ENCODE measurements at regions not wholly inside any gene's neighbourhood (a gene's known extent, or its start where the extent isn't known, plus 50 kb on each side); places are given as distances from the start of the nearest gene placed in this dataset.

DNA sequence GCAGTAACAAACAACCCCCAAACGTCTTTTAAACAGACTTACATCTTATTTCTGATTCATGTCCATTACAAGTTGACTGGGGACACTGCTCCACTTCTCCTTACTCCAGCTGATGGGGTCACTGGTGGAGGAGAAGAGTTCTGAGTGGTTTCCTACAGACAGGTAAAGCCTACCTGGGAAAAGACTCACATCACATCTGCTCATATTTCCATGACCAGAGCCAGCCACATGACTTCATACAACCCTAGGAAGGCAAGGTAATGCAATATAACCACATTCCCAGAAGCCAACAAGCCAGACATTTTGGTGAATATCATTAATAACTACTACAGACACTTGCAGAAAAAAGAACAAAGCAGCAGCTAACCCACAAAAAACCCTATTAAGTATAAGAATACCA, 90.5 kb upstream of the IRX6 start:
- DNase-seq (ENCODE audit: missing footprints), result no peak
- intact Hi-C loops (cut with DNase I), result no loop called here
- no peak for ATAC-seq

DNA sequence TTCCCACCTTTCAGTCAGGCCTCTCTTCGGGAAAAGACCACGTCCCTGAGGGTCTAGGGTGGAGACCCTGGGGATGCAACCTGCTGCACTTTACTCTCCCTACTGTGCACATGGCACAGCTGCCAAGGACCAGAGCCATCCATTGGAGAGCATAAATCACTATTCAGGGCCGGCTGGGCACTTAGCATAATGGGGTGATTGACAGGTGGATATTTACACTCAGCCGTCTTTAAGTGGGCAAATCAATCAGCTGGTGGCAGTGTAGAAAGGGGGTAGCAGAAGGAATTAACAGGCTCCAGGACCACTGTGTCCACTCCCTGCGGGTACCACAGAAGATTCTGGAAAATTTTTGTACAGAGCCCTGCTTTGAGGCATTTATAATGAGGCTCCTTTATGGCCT, 87.3 kb upstream of the IRX6 start:
- intact Hi-C loops (cut with DNase I), result no loop called here
- no peak for DNase-seq (ENCODE audit: missing footprints)
- no peak for ATAC-seq

DNA sequence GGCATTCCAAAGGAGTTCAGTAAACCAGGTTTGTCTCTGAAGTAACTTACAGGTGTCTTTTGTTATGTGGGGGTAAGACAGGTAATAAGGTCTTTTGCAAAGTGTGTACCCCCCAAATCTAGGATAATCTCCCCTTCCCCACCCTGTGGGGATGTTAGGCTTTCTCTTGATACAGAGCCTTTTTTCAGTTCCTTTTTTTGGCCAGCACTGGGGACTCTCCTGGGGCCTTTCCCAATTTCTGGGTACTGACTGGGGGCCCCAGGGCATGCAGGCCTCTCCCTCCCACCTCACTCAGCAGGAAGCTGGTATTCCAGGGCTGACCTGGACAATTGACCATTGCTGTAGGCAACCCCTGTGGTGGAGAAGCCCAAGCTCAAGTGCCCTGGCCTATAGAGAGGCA, 84.3 kb upstream of the IRX6 start:
- intact Hi-C loops (cut with DNase I), result no loop called here
- DNase-seq (ENCODE audit: missing footprints) (no peak), ATAC-seq (no peak)

DNA sequence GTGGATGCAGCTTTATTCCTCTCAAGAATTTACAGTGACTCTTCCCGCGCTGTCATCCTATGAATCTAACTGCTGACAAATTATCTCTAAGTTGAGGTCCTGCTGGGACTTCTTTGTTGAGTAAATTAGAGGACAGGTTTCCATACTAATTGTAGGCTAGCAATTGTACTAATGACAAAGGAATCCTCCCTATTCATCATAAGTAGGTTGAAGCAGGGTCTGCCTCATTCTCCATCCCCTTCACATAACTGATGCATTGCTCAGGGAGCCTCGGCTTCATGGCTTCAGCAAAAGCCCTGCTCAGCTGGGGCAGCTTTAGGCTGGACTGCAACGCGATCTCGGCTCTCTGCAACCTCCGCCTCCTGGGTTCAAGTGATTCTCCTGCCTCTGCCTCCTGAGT, 83.1 kb upstream of the IRX6 start:
- DNase-seq (ENCODE audit: missing footprints) (no peak), ATAC-seq (no peak)
- intact Hi-C loops (cut with DNase I), result no loop called here

DNA sequence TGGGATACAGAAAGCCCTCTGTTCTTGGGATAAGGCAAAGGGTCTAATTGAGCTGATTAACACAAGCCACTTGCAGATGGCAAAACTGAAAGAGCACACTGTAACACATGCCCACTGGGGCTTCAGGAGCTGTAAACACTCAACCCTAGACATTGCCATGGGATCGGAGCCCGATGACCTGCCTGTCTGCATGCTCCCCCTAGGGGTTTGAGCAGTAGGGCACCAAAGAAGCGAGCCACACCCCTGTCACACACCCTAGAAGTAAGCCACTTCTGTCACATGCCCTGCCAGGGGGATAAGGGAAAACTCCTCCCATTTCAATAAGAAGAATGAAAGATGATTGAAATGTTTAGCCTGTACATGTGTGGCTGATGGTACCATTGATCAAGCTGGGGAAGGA, 81.3 kb upstream of the IRX6 start:
- no peak for ATAC-seq
- DNase-seq (ENCODE audit: missing footprints), result no peak
- intact Hi-C loops (cut with DNase I), result no loop called here

DNA sequence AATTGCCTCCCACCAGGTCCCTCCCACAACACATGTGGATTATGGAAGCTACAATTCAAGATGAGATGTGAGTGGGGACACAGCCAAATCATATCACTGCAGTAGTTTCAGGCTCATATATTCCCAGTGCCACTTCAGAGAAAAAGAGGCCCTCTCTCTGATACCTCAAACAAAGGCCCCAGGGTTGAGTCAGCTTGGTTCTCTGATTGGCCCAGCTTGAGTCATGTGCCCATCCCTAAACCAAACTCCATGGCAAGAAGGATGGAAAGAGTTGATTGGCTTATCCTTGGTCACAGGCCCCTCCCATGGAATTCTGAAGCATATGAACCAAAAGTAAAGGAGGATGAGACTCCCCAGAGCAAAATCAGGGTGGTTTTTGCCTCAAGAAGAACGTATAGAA, 75.9 kb upstream of the IRX6 start:
- no peak for ATAC-seq
- no peak for DNase-seq (ENCODE audit: missing footprints)
- intact Hi-C loops (cut with DNase I), result no loop called here

DNA sequence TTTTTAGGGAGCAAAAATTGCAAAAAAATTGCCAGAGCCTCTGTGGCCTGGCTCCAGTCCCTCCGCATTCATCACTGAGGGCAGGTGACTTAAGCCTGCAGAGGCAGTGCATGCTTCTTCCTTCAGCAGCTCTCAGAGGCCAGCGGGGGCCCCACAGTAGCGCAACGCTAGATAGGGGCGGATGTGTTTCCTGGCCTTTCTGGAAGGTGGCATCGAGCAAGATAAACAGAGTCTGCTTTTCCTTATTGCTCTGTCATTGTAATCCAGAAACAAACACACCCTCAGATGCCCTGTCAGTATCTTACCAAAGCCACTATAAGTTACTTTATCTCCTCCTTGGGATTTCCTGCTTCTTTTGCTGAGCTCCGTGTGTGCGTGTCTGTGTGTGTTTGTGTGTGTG, 75.5 kb upstream of the IRX6 start:
- ATAC-seq (no peak), DNase-seq (ENCODE audit: missing footprints) (no peak)
- intact Hi-C loops (cut with DNase I), result no loop called here

DNA sequence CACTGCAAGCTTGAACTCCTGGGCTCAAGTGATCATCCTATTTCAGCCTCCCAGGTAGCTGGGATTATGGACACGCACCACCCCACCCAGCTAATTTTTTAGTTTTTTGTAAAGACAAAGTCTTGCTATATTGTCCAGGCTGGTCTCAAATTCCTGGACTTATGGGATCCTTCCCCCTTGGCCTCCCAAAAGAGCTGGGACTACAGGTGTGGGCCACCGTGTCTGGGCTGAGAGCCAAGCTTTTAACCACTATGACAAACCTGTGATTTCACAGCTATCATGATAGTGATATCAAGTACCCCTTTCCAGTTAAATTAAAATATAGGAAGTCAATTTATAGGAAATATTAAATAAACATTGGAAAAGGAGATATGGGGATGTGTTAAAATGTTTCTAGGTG, 74.6 kb upstream of the IRX6 start:
- intact Hi-C loops (cut with DNase I), result no loop called here
- ATAC-seq (no peak), DNase-seq (ENCODE audit: missing footprints) (no peak)

DNA sequence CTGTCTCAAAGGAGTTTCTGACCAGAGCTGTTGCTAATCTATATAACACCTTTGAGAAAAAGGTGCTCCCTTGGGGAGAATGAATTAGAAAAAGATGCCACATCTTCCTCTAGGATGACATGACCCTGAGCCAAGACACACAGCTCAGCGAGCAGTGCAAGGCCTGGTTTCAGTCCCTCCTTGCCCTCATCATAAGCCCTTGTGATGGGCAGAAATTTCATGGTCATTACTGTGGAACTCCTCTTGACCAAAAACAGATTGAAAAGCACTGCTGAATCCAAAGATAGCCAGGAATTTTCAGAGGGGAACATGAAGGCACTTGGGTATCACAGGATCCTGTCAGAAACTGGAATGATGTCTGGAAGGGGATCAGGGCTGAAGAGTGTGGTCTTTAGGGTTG, 74.1 kb upstream of the IRX6 start:
- ATAC-seq, result no peak
- DNase-seq (ENCODE audit: missing footprints), result no peak
- intact Hi-C loops (cut with DNase I), result no loop called here

DNA sequence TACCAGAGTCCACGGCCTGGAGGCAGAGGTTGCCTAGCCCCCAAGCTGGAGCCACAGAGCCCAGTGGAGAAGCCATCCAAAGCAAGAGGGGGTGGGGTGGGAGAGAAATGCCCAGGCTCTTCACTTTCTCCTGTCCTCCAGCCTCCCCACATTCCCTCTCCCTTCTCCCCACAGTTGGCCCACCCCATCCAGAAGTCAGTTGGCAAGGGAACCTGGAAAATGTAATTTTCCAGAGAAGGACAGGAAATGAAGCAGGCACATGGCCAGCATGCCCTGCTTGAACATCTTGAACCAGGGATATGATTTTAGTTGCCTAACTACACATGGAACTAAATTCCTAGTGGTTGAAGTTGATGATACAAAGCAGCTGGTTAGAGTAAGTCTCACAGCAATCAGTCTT, 73.3 kb upstream of the IRX6 start:
- no peak for DNase-seq (ENCODE audit: missing footprints)
- intact Hi-C loops (cut with DNase I), result no loop called here
- ATAC-seq, result no peak

DNA sequence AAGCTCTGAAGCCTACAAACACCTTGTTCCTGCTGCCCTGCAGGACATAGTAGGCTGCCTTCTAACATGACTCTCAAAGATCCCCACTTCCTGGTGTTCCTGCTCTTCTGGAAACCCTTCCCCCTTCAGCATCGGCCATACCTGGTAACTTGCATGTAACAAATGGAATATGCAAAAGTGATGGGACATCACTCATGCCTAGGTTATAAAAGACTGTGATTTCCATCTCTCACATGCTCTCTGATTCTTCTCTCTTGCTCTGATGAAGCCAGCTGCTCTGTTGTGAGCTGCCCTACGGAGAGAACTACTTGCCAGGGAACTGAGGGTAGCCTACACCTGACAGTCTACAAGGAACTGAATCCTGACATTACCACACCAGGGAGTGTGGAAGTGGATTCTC, 72.9 kb upstream of the IRX6 start:
- no peak for DNase-seq (ENCODE audit: missing footprints)
- intact Hi-C loops (cut with DNase I), result no loop called here
- ATAC-seq, result no peak

DNA sequence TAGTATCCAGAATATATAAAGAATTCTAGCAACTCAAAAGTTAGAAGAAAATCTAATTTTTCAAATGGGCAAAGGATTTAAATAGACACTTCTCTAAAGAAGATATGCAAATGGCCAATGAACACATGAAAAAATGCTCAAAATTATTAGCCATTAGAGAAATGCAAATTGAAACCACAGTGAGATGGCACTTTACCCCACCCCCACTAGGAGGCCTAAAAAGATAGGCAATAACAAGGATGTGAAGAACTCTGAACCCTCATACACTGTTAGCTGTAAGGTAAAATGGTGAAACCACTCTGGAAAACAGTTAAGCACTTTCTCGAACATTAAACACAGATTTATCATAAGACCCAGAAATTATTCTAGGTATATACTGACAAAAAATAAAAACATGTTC, 71.4 kb upstream of the IRX6 start:
- DNase-seq (ENCODE audit: missing footprints) (no peak), ATAC-seq (no peak)
- intact Hi-C loops (cut with DNase I), result no loop called here

DNA sequence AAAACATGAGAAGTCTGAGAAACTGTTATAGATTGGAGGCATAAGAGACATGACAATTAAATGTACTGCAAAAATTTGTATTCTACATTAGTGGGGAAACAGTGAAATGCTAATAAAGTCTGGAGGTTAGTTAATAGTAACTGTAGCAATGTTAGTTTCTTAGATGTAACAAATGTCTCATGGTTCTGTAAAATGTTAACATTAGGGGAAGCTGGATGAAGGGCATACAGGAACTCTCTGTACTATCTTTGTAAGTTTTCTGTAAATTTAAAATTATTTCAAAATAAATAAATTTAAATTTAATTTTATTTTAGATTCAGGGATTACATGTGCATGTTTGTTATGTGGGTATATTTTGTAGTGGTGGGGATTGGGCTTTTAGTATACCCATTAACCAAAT, 70.0 kb upstream of the IRX6 start:
- DNase-seq (ENCODE audit: missing footprints) (no peak), ATAC-seq (no peak)
- intact Hi-C loops (cut with DNase I), result no loop called here

DNA sequence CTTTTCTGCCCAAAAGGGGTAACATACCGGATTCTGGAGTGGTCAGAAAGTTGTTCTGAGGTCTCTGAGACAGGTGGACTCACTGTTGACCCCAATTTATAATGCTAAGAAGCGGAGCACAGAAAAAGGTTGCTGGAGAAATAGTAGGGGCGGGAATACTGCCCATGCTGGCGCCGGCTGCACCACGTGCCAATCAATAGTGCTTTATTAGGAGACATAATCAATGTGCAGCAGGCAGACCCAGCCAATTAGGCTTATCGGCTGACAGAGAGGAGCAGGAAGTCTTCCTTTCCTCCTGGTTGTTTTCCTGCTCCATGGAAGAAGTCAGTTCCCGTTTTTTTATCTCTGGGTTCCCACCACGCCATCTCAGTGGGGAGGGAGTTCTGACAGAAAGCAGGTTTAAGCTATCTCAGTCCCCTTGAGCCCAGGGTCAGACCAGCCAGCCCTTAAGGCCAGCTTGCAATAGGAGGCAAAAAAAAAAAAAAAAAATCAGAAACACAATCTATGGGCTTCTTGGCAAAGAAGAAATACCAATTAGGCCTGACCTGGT, 68.2 kb upstream of the IRX6 start:
- no peak for ATAC-seq
- DNase-seq (ENCODE audit: missing footprints), result no peak
- intact Hi-C loops (cut with DNase I), result no loop called here

DNA sequence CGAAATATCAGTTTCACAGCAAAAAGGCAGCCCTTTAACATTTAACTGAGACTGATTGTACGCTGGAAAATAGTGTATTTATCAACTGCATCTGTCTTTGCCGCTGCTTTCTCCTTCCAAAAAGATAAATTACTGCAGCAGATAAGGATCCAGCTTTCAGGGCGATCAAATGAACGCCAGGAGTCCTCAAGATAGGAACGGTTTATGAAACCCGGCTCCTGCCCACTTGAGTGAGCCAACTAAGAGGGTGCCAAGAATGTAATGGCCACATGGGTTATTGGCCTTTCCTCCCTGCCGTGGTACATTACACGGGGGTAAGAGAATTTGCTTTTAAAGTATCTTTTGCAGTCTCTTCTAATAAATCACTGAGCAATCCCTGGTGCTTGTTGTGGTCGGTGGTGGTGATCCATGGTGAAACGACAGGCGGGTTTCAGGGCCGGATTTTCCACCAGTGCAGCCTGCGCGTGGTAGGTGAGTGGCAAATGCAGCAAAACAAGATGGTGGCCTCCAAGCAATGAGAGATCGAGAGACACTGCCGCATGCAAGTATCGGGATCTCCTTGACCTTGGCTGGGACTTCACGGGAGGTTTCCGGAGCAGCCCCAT, 67.5 kb upstream of the IRX6 start:
- ATAC-seq, result no peak
- intact Hi-C loops (cut with DNase I), result no loop called here

DNA sequence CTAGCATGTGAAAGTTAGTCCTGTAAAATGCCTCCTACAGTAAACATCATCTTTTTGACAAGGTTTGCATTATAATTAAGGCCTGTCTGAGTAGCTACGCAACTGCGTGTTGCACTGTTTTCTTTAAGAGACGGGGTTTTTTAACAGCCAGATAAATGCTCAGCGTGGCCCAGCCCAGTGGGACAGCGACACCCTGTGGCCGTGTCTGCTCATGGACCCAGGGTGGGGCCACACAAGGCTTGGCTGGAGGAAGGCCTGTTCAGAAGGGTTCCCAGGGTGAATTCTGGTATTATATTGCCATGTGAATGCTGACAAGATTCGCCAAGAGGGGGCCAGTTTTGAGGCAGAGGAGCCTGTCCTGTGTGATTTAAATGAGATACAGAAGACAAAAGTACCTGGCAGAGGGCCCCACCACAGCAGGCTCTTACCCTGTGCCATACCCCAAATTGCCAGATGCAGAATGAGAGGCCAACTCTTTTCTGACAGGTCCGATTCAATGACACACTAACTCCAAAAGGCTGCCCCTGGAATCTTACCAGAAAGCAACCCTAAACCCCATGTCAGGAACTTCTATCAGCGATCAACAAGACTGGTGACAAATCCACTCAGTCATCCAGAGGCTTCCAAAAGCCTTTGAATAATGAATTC, 65.9 kb upstream of the IRX6 start:
- DNase-seq (ENCODE audit: missing footprints) (no peak), ATAC-seq (peak; percentile 63)
- intact Hi-C loops (cut with DNase I), result no loop called here

More for the DNA sequence above, 67.5 kb upstream of the IRX6 start:
- DNase-seq (ENCODE audit: missing footprints), result no peak

DNA sequence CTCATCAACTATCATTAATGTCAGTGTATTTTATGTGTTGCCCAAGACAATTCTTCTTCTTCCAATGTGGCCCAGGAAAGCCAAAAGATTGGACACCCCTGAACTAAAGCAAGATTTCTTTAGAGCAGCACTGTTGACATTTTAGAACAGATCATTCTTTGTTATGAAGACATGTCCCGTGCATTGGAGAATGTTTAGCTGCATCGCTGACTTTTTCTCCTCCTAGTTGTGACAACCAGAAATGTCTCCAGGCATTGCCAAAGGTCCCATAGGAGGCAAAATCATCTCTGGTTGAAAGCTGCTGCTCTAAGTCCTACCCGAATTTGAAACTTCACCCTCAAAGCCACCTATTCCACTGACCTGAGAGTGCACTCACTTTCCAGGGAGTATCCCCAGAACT, 62.7 kb upstream of the IRX6 start:
- DNase-seq (ENCODE audit: missing footprints) (no peak), ATAC-seq (no peak)
- intact Hi-C loops (cut with DNase I), result no loop called here

DNA sequence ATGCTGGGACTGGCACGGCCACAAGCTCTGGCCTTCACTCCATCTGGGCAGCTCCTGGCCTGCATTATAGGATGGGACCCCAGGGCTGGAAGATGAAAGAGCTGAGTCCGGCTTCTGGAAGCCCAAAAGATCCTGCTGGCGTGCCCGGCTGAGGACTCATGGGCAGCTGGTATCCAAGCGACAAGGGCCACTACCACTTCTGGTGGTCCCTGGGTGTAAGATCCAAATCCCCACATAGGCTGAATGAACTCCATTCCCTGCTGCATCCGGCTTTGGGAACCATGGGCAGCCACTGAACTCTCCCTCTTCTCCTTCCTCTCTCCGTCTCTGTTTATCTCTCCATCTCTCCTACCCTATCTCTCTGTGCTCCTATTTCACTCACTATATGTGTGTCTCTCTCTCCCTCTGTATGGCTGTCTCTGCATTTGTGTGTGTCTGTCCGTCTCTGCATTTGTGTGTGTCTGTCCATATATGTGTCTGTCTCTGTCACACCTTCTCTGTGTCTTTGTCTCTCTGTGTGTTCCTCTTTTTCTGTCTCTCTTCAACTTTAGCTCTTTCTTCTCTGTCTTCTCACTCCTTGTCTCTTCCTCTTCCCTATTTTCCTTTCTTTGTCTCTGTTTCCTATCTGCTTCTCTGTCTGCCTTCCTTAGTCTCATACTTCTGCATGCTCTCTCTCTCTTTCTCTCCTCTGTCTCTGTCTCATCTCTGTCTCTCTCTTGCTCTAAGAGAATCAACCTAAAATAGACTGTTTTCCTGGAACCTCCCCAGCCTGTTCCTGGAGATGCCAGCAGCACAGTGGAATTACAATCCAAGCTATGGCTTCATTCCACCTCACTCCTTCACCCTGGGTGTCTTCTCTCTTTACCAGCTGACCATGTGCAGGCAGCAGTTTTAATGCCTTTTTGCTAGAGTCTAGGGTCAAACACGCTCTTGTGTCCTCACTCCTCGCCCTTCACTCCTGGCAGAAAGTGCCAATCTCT, 60.4 kb upstream of the IRX6 start:
- DNase-seq (ENCODE audit: missing footprints) (no peak), ATAC-seq (peak; percentile 57)

DNA sequence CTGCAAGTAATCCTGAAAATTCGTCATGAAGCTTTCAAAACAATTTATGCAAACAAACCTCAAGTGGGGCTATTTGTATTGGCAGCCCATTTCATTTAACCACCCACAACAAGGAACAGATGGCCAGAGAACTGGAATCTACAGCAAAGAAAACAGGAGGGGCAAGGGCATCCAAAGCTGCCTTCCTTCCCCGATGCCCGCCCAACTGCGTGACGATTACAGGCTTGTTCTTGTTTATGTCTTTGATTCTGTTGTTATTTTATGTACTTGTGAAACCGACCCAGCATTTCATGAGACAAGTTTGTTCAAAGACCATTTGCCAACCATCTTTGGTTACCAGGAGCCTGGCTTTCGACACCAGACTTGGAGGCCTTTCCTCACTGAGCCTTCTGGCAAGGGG, 59.1 kb upstream of the IRX6 start:
- no peak for ATAC-seq
- intact Hi-C loops (cut with DNase I), result no loop called here

More for the DNA sequence above, 60.4 kb upstream of the IRX6 start:
- intact Hi-C loops (cut with DNase I), result no loop called here

DNA sequence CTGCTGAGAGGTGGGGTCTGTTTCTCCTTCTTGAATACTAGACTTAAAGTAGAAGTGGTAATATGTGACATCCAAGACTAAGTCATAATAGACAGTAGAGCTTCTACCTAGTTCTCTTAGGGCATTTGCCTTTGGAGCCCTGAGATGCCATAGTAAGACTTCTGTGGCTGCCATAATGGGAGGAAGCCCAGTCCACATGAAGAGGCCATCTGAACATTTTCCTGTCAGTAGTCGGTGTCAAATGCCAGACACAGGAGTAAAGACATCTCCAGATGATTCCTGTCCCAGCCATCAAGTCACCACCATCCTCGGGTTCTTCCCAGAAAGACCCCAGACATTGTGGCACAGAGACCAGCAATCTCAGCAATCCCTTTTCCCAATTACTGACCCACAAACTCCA, 58.1 kb upstream of the IRX6 start:
- ATAC-seq (no peak), DNase-seq (ENCODE audit: missing footprints) (no peak)
- intact Hi-C loops (cut with DNase I), result no loop called here

More for the DNA sequence above, 59.1 kb upstream of the IRX6 start:
- DNase-seq (ENCODE audit: missing footprints), result no peak
